Stomach (tissue), 8 donors: ENCODE measurements at regions not wholly inside any gene's neighbourhood (a gene's known extent, or its start where the extent isn't known, plus 50 kb on each side); places are given as distances from the start of the nearest gene placed in this dataset.
A peak's percentile ranks its signal among the peaks of the same experiment; 100 is the strongest.

ENCODE experiments used
- DNase-seq, 2 donors: peaks; one replicate each; pipeline versions ENCODE4 v3.0.0 to v3.0.0-alpha.2; 2013 to 2019
- H3K27ac ChIP-seq, 5 donors: fragments of 200-600 bp in 4 of 5; sonication (generic) in 4 of 5; one replicate each; pipeline ENCODE4 v1.5.1; 2013 to 2019; ENCODE audit warnings: mild to moderate bottlenecking in 1 of 5, moderate library complexity in 1 of 5
- H3K27me3 ChIP-seq, 3 donors: fragments of 200-600 bp; sonication (generic); one replicate each; pipeline ENCODE4 v1.5.1; 2017 to 2019; ENCODE audit warnings: mixed run types in 1 of 3
- H3K36me3 ChIP-seq, 4 donors: fragments of 200-600 bp; sonication (generic); 1 replicate in 3 of 4; 2 replicates in 1 of 4; pipeline ENCODE4 v1.5.1; 2016 to 2019
- H3K4me1 ChIP-seq, 4 donors: fragments of 200-600 bp; sonication (generic); one replicate each; pipeline ENCODE4 v1.5.1; 2016 to 2019
- H3K4me3 ChIP-seq, 4 donors: fragments of 200-600 bp; sonication (generic) in 3 of 4; one replicate each; pipeline ENCODE4 v1.5.1; 2016 to 2019; ENCODE audit warnings: mild to moderate bottlenecking in 1 of 4
- H3K9me3 ChIP-seq, 4 donors: fragments of 200-600 bp; sonication (generic); one replicate each; pipeline ENCODE4 v1.5.1; 2016 to 2019
- EP300 ChIP-seq: sonication (generic); formaldehyde crosslinking; IDR thresholded peaks from one replicate; pipeline ENCODE4 v1.6.1; 2017; ENCODE audit warnings: antibody characterized with exemption
- POLR2A ChIP-seq, 4 donors: fragments of 450-650 bp; IDR thresholded peaks; one replicate each; pipeline ENCODE4 v1.6.1; 2016; ENCODE audit warnings: antibody characterized with exemption in 4 of 4, control low read depth in 2 of 4, mild to moderate bottlenecking in 1 of 4, moderate library complexity in 1 of 4
- POLR2AphosphoS5 ChIP-seq, 3 donors: sonication (generic); formaldehyde crosslinking; IDR thresholded peaks; one replicate each; pipeline ENCODE4 v1.6.1; 2016; ENCODE audit warnings: antibody characterized with exemption in 3 of 3
- WGBS, 5 donors: extraction: QIAGEN DNeasy Blood & Tissue Kit in 3 of 5; methylation state at CpG; one replicate each; pipeline versions ENCODE4 v1.1.5 to v1.1.7; 2013 to 2018; 5-methylcytosine and 5-hydroxymethylcytosine counted together
- intact Hi-C: fragments of 100-400 bp; cut with DNase I; formaldehyde crosslinking; loops from one replicate; pipeline ENCODE4 v1.15.1; 2023; ENCODE audit warnings: low total_unique reads
- TF ChIP-seq, protein P1 (sequence below), 7 experiments: fragments of 450-650 bp in 4 of 7; fragments of 200-600 bp in 3 of 7; sonication (generic) in 3 of 7; IDR thresholded peaks; one replicate each; pipeline ENCODE4 v1.5.1; 2016 to 2019; ENCODE audit warnings: antibody characterized with exemption in 7 of 7, control low read depth in 2 of 7, mild to moderate bottlenecking in 1 of 7
- donor health status: healthy with polysubstance abuse.
- donor health status: Bipolar disorder and iron deficiency.
- donor health status: healthy.

DNA sequence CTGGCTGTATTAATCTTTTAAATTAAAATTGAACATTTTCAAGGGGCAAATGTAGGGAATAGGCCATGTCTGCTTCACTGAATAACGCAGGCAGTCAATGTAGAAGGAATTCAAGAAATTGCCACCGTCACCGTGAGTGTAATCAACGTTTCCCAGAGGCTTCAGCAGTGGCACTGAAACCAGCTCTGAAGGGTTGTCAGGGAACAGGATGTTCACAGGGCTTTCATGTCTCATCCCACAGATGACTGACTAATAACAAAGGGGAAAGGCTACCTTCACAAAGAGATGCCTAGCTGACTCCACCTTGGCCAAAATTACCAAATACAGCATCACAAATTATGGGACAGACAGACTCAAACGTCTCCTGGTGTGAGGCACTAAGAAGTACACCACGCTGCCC, 70.4 kb upstream of the SIMC1 start:
- H3K27me3 ChIP-seq, result no peaks in the 10 kb centered on the region
- intact Hi-C loops, result no loop called here
- 54 to 75% (median 67%) methylated on average over 6 of the region's 6 CpGs for WGBS, 5 donors

DNA sequence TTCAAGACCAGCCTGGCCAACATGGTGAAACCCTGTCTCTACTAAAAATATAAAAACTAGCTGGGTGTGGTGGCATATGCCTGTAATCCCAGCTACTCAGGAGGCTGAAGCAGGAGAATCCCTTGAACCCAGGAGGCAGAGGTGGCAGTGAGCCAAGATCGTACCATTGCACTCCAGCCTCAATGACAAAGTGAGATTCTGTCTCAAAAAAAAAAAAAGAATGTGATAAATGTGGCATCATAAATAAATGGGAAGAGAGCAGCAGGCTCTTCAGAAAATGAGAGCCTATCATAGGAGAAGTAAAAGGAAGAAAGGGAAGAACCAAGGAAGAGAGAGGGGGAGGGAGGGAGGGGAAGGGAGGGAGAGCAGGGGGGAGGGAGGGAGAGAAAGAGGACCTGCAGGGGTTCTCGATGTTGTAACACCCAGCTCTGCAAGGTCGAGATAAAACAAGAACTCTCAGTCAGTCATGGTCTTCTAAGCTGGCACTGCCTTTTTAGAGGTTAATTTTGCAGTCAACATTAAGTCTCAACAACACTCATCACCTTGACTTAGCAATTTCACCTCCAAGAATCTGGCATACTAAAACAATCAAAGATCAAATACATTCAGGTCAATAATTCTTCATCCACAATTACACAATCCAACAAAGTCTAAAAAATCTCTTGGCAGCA, 68.7 kb upstream of the SIMC1 start:
- intact Hi-C loops, result no loop called here
- DNase-seq, result no peak
- 41 to 63% (median 53%) methylated on average over 3 of the region's 3 CpGs for whole genome bisulfite sequencing, 5 donors

More for the DNA sequence above, 70.4 kb upstream of the SIMC1 start:
- Histone ChIP-seq H3K9me3 (no peaks in the 10 kb centered on the region), H3K4me3 (no peak overlapping the region), H3K27ac (no peak overlapping the region), H3K4me1 (peaks cover 0 to 6% (median 0%) of the 10 kb centered on the region in 4 donors), H3K36me3 (no peaks in the 10 kb centered on the region)
- TF ChIP-seq POLR2AphosphoS5 (IDR thresholded peaks at IDR 0.05), result no peak
- TF ChIP-seq, protein P1, sequence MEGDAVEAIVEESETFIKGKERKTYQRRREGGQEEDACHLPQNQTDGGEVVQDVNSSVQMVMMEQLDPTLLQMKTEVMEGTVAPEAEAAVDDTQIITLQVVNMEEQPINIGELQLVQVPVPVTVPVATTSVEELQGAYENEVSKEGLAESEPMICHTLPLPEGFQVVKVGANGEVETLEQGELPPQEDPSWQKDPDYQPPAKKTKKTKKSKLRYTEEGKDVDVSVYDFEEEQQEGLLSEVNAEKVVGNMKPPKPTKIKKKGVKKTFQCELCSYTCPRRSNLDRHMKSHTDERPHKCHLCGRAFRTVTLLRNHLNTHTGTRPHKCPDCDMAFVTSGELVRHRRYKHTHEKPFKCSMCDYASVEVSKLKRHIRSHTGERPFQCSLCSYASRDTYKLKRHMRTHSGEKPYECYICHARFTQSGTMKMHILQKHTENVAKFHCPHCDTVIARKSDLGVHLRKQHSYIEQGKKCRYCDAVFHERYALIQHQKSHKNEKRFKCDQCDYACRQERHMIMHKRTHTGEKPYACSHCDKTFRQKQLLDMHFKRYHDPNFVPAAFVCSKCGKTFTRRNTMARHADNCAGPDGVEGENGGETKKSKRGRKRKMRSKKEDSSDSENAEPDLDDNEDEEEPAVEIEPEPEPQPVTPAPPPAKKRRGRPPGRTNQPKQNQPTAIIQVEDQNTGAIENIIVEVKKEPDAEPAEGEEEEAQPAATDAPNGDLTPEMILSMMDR (IDR thresholded peaks at IDR 0.05), result no peak
- no peak for TF ChIP-seq EP300
- TF ChIP-seq POLR2A (IDR thresholded peaks at IDR 0.05), result no peak
- no peak for DNase-seq

DNA sequence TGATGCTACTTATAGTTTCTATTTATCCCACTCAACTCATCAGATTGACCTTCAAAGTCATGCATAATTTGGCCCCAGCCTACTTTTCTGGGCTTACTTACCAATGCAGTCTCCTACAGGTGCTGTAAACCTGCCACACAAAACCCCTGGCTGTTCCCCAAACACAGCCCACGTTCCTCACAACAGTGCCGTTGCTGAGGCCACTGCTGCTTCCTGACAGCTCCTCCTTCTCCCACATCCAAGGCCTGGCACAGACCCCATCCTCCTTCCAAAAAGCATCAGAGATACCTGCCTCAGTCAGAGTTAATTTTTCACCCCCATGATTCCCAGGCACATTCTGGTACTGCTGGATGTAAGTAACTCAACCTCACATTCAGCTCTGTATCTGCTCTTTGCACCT, 68.1 kb upstream of the SIMC1 start:
- H3K27me3 ChIP-seq, result peaks cover 0 to 17% (median 0%) of the 10 kb centered on the region in 3 donors
- H3K4me1 ChIP-seq, result peaks cover 0 to 6% (median 0%) of the 10 kb centered on the region in 4 donors
- H3K27ac ChIP-seq, result no peak overlapping the region
- H3K36me3 ChIP-seq, result no peaks in the 10 kb centered on the region
- WGBS, 5 donors, result 51 to 76% (median 55%) methylated on average over 2 of the region's 2 CpGs
- no peaks in the 10 kb centered on the region for H3K9me3 ChIP-seq
- H3K4me3 ChIP-seq, result no peak overlapping the region
- TF ChIP-seq, protein P1 (IDR thresholded peaks at IDR 0.05), result no peak
- no peak for TF ChIP-seq POLR2A (IDR thresholded peaks at IDR 0.05)
- intact Hi-C loops, result no loop called here
- no peak for DNase-seq

More for the DNA sequence above, 68.7 kb upstream of the SIMC1 start:
- TF ChIP-seq POLR2AphosphoS5 (IDR thresholded peaks at IDR 0.05) (no peak), POLR2A (IDR thresholded peaks at IDR 0.05) (no peak), EP300 (no peak)
- TF ChIP-seq, protein P1 (IDR thresholded peaks at IDR 0.05), result no peak
- Histone ChIP-seq H3K36me3 (no peaks in the 10 kb centered on the region), H3K9me3 (no peaks in the 10 kb centered on the region), H3K27ac (no peak overlapping the region), H3K27me3 (peaks cover 0 to 11% (median 0%) of the 10 kb centered on the region in 3 donors), H3K4me3 (no peak overlapping the region), H3K4me1 (peaks cover 0 to 6% (median 0%) of the 10 kb centered on the region in 4 donors)

DNA sequence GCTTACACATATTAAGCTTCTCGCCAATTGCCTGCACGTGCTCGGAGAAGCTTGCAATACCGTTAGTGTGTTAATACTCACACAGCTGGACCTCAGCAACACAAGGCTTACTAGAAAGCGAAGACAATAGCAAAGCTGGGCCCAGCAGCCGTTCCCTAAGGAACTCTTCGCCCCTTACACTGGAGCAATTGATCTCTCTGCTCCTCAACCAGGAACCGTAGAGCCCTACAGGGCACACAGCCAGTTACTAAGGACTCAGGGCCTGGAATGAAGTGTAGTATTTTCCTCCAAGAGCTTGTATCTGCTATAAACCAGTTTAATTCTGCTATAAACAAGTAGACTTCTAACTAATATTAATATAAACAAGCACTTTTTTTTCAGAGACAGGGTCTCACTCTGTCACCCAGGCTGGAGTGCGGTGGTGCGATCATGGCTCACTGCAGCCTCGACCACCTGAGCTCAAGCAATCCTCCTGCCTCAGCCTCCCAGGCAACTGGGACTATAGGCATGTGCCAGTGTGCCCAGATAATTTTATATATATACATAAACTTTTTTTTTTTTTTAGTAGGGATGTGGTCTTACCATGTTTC, 67.0 kb upstream of the SIMC1 start:
- Histone ChIP-seq H3K9me3 (no peaks in the 10 kb centered on the region), H3K36me3 (no peaks in the 10 kb centered on the region), H3K27ac (no peak overlapping the region), H3K4me3 (no peak overlapping the region), H3K27me3 (peaks cover 0 to 28% (median 0%) of the 10 kb centered on the region in 3 donors), H3K4me1 (peaks cover 0 to 6% (median 0%) of the 10 kb centered on the region in 4 donors)
- TF ChIP-seq POLR2AphosphoS5 (IDR thresholded peaks at IDR 0.05) (no peak), POLR2A (IDR thresholded peaks at IDR 0.05) (no peak), EP300 (no peak)
- TF ChIP-seq, protein P1 (IDR thresholded peaks at IDR 0.05), result no peak
- intact Hi-C loops, result no loop called here
- DNase-seq, result peak in 1 of 2 donors; percentile 37
- 59 to 75% (median 68%) methylated on average over 11 of the region's 11 CpGs for WGBS, 5 donors
